Lung (tissue), 11 donors: ENCODE measurements at regions not wholly inside any gene's neighbourhood (a gene's known extent, or its start where the extent isn't known, plus 50 kb on each side); places are given as distances from the start of the nearest gene placed in this dataset.

Experiments used
- ATAC-seq: fragments of 200-7000 bp; cut with Tn5 transposase; one replicate; pipeline ENCODE4 v1.9.1; 2020; ENCODE audit warnings: moderate number of reproducible peaks; ENCODE audit not compliant: insufficient read depth, low FRiP score
- DNase-seq, 3 donors: peaks; one replicate each; pipeline ENCODE4 v3.0.0-alpha.2; 2013 to 2017
- H3K27ac ChIP-seq, 2 donors: one replicate each; pipeline ENCODE4 v1.5.1; 2013; ENCODE audit warnings: mild to moderate bottlenecking in 2 of 2, moderate library complexity in 2 of 2, control low read depth in 1 of 2, inconsistent platforms in 1 of 2, low read depth in 1 of 2, low read length in 1 of 2
- H3K27me3 ChIP-seq, 3 donors: one replicate each; pipeline ENCODE4 v1.5.1; 2013; ENCODE audit warnings: low read length in 2 of 3; ENCODE audit not compliant: control insufficient read depth in 3 of 3, insufficient read depth in 3 of 3
- H3K36me3 ChIP-seq, 4 donors: one replicate each; pipeline ENCODE4 v1.5.1; 2013; ENCODE audit warnings: low read length in 4 of 4, mild to moderate bottlenecking in 1 of 4, moderate library complexity in 1 of 4; ENCODE audit not compliant: control insufficient read depth in 4 of 4, insufficient read depth in 4 of 4
- H3K4me1 ChIP-seq, 5 donors: one replicate each; pipeline ENCODE4 v1.5.1; 2013; ENCODE audit warnings: low read length in 5 of 5, mild to moderate bottlenecking in 2 of 5, moderate library complexity in 1 of 5; ENCODE audit not compliant: control insufficient read depth in 5 of 5, insufficient read depth in 5 of 5
- H3K4me3 ChIP-seq: one replicate; pipeline ENCODE4 v1.5.1; 2013; ENCODE audit warnings: mild to moderate bottlenecking, control low read depth, moderate library complexity
- H3K9ac ChIP-seq, 2 donors: one replicate each; pipeline ENCODE4 v1.5.1; 2013; ENCODE audit warnings: low read length in 2 of 2, control low read depth in 1 of 2; ENCODE audit not compliant: insufficient read depth in 1 of 2
- H3K9me3 ChIP-seq, 4 donors: one replicate each; pipeline ENCODE4 v1.5.1; 2013; ENCODE audit warnings: low read length in 3 of 4, mild to moderate bottlenecking in 1 of 4, moderate library complexity in 1 of 4; ENCODE audit not compliant: control insufficient read depth in 4 of 4, insufficient read depth in 3 of 4
- WGBS, 2 donors: extraction: QIAGEN DNeasy Blood & Tissue Kit; methylation state at CpG; one replicate each; pipeline ENCODE4 v1.1.7; 2013; 5-methylcytosine and 5-hydroxymethylcytosine counted together
- TF ChIP-seq, protein P1 (sequence below): IDR thresholded peaks from 2 replicates; pipeline ENCODE4 v1.5.1; 2012; ENCODE audit warnings: mild to moderate bottlenecking; ENCODE audit errors: control extremely low read depth, extremely low read depth
- donor health status: control.
- donor health status: control.
- donor health status: Bipolar disorder and iron deficiency.
- donor health status: healthy.
- donor health status: DM: yes; HTN: yes; CAD: no.

DNA sequence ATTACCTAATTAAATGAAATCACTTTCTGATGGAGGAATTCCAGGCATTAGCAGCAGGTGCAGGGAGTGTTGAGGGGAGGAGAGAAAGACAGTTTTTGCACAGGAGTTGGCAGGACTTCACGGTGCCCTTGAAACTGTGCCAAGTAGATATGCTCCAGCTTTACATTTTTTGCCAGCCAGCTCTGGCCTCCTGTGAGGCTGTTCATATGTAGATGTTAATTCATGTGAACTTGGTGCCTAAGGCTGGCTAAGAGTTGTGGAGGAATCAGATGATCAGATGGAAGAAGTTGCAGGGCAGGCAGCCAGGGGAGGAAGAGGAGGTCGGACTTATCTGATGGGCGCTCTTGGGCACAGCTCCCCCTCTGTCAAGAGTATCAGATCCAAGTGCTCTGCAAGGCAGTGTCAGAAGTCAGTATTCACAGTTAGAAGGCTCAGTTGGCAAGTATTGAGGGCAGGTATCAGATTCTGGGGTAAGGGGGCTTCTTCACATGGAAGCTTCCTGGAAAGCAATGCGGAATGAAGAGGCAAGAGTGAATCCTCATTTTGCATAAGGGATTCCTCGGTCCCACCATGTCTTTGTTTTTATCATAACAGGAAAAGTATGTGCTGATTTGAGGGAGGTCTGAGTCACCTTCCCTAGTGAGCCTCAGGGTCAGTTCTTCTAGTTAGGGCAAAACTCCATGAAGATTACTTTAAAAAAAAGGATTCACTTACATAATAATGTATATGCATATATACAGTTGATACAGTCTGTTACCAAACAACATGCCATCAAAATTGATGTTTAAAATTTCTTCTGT, 172.6 kb upstream of the UMPS start:
- Histone ChIP-seq H3K9me3 (no peaks in the 10 kb centered on the region), H3K4me3 (no peak overlapping the region), H3K4me1 (peaks cover 7 to 33% (median 22%) of the 10 kb centered on the region in 5 donors), H3K27me3 (no peaks in the 10 kb centered on the region), H3K27ac (no peak overlapping the region), H3K36me3 (no peaks in the 10 kb centered on the region), H3K9ac (no peak overlapping the region)
- WGBS, 2 donors: 39 to 42% methylated on average over 5 of the region's 5 CpGs
- DNase-seq: peak; percentile 21 to 60 (median 31)
- ATAC-seq: no peak
- TF ChIP-seq, protein P1, sequence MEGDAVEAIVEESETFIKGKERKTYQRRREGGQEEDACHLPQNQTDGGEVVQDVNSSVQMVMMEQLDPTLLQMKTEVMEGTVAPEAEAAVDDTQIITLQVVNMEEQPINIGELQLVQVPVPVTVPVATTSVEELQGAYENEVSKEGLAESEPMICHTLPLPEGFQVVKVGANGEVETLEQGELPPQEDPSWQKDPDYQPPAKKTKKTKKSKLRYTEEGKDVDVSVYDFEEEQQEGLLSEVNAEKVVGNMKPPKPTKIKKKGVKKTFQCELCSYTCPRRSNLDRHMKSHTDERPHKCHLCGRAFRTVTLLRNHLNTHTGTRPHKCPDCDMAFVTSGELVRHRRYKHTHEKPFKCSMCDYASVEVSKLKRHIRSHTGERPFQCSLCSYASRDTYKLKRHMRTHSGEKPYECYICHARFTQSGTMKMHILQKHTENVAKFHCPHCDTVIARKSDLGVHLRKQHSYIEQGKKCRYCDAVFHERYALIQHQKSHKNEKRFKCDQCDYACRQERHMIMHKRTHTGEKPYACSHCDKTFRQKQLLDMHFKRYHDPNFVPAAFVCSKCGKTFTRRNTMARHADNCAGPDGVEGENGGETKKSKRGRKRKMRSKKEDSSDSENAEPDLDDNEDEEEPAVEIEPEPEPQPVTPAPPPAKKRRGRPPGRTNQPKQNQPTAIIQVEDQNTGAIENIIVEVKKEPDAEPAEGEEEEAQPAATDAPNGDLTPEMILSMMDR: no peak

DNA sequence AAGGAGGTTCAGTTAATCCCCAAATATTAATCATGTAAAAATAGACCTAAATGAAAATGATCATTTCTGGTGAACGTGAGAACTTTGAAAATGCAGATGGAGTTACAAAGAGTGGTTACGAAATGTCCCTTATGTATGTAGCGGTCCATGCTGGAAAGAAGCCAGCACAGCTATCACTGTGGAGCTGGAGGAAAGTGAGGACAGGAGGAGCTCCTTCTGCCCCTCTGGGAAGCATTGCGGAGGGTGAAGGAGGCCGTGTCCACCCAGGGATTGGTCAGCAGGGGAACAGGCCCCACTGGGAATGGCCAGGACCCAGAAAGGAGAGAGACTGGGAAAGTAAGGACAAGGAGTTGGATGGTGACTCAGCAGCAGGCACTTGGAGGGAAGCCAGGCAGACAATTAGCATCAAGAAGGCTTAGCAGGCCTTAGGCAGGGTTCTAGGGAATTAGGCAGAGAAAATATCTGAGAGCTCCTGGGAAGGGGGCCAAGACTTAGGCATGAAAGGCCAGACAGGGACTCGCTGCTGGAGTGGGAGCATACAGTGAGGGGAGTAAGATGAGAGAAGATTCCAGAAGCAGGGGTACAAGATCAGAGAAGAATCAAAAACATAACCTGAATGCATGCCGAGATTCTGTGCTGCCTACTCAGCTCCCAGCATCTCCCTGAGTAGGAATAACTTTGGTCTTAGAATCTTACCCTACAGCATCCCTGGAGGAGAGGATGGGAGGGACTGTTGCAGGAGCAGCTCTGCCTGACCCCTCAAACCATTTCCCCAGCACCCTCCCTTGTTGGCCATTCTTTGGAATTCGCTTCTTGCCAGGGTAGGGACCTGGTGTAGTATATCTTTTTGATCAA, 171.0 kb upstream of the UMPS start:
- TF ChIP-seq, protein P1: no peak
- ATAC-seq (peak; percentile 64), DNase-seq (peak; percentile 93 to 98 (median 96))
- peaks cover 7 to 33% (median 22%) of the 10 kb centered on the region in 5 donors for H3K4me1 ChIP-seq
- no peaks in the 10 kb centered on the region for H3K27me3 ChIP-seq
- no peak overlapping the region for H3K9ac ChIP-seq
- H3K27ac ChIP-seq: peak overlapping the region; percentile 0 to 46
- no peak overlapping the region for H3K4me3 ChIP-seq
- no peaks in the 10 kb centered on the region for H3K36me3 ChIP-seq
- H3K9me3 ChIP-seq: no peaks in the 10 kb centered on the region
- WGBS, 2 donors: 50 to 53% methylated on average over 8 of the region's 8 CpGs

- DNase-seq (peak; percentile 81 to 92 (median 88)), ATAC-seq (peak; percentile 71)
- no peaks in the 10 kb centered on the region for H3K9me3 ChIP-seq
- peaks cover 0 to 1% (median 0%) of the 10 kb centered on the region in 4 donors for H3K36me3 ChIP-seq
- H3K4me3 ChIP-seq: no peak overlapping the region
- no peak overlapping the region for H3K27ac ChIP-seq
- H3K4me1 ChIP-seq: peaks cover 7 to 37% (median 22%) of the 10 kb centered on the region in 5 donors
- WGBS, 2 donors: 26 to 35% methylated on average over 9 of the region's 9 CpGs
- TF ChIP-seq, protein P1: peak; percentile 51
- no peak overlapping the region for H3K9ac ChIP-seq
- no peaks in the 10 kb centered on the region for H3K27me3 ChIP-seq
These were observed 170.2 kb upstream of the UMPS start for GRCh38 chr3:124559846-124560574.
